Psoas muscle (tissue), 7 donors: ENCODE measurements at regions not wholly inside any gene's neighbourhood (a gene's known extent, or its start where the extent isn't known, plus 50 kb on each side); places are given as distances from the start of the nearest gene placed in this dataset.

Experiments
- ATAC-seq, 4 donors: fragments of 200-7000 bp; cut with Tn5 transposase; one replicate each; pipeline ENCODE4 v1.9.1; 2020; ENCODE audit warnings: moderate library complexity in 3 of 4, mild to moderate bottlenecking in 2 of 4
- DNase-seq, 2 donors: peaks; one replicate each; pipeline ENCODE4 v3.0.0-alpha.2; 2020
- H3K27ac ChIP-seq: fragments of 200-600 bp; one replicate; pipeline ENCODE4 v1.8.0; 2022
- H3K27me3 ChIP-seq, 3 donors: fragments of 200-600 bp in 1 of 3; one replicate each; pipeline versions ENCODE4 v1.6.1 to v1.8.0; 2013 to 2022; ENCODE audit warnings: low read length in 2 of 3, mild to moderate bottlenecking in 2 of 3, moderate library complexity in 1 of 3; ENCODE audit not compliant: insufficient read depth in 3 of 3
- H3K36me3 ChIP-seq, 2 donors: fragments of 200-600 bp in 1 of 2; one replicate each; pipeline versions ENCODE4 v1.6.1 to v1.8.0; 2013 to 2022; ENCODE audit warnings: low read depth in 1 of 2, mild to moderate bottlenecking in 1 of 2, moderate library complexity in 1 of 2; ENCODE audit not compliant: insufficient read depth in 1 of 2
- H3K4me1 ChIP-seq: fragments of 200-600 bp; one replicate; pipeline ENCODE4 v1.8.0; 2022
- H3K4me3 ChIP-seq: fragments of 200-600 bp; one replicate; pipeline ENCODE4 v1.8.0; 2022; ENCODE audit warnings: mild to moderate bottlenecking
- H3K9me3 ChIP-seq: fragments of 200-600 bp; one replicate; pipeline ENCODE4 v1.8.0; 2022
- WGBS, 3 donors: extraction: QIAGEN DNeasy Blood & Tissue Kit; methylation state at CpG; one replicate each; pipeline versions ENCODE4 v1.1.6 to v1.1.7; 2013; 5-methylcytosine and 5-hydroxymethylcytosine counted together
- intact Hi-C, 2 donors: fragments of 100-400 bp; cut with DNase I; formaldehyde crosslinking; loops; one replicate each; pipeline versions ENCODE4 v1.11.0 to v1.14.2; 2022
- TF ChIP-seq, protein P1 (sequence below): fragments of 200-600 bp; IDR thresholded peaks from one replicate; pipeline ENCODE4 v1.8.0; 2022; ENCODE audit warnings: antibody characterized with exemption
- donor health status: healthy with polysubstance abuse.
- donor health status: DM: no; HTN: no; CAD: no; lungs with moderate emphysema.
- donor health status: Bipolar disorder and iron deficiency.
- donor health status: healthy.
- donor health status: DM: yes; HTN: yes; CAD: no.
- donor health status: DM: no; HTN: no; CAD: no.
- donor health status: DM: yes; HTN: yes; CAD: no.

DNA sequence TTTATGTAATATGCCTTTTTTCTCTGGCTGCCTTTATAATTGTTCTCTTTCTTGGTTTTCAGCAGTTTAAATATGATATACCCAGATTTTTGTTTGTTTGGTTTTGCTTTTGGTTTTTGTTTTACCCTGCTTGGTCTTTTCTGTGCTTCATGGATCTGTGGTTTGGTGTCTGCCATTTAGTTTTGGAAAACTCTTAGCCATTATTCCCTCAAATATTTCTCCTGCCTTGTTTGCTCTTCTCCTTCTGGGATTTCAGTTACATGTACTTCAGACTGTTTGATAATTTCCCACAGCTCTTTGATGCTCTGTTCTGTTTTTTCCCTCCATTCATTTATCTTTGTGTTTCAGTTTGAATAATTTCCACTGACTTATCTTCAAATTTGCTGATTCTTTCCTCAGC, 223.1 kb upstream of the BCOR start:
- TF ChIP-seq, protein P1, sequence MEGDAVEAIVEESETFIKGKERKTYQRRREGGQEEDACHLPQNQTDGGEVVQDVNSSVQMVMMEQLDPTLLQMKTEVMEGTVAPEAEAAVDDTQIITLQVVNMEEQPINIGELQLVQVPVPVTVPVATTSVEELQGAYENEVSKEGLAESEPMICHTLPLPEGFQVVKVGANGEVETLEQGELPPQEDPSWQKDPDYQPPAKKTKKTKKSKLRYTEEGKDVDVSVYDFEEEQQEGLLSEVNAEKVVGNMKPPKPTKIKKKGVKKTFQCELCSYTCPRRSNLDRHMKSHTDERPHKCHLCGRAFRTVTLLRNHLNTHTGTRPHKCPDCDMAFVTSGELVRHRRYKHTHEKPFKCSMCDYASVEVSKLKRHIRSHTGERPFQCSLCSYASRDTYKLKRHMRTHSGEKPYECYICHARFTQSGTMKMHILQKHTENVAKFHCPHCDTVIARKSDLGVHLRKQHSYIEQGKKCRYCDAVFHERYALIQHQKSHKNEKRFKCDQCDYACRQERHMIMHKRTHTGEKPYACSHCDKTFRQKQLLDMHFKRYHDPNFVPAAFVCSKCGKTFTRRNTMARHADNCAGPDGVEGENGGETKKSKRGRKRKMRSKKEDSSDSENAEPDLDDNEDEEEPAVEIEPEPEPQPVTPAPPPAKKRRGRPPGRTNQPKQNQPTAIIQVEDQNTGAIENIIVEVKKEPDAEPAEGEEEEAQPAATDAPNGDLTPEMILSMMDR: no peak
- Histone ChIP-seq H3K4me1 (no peaks in the 10 kb centered on the region), H3K27ac (no peak overlapping the region), H3K9me3 (peaks cover 19% of the 10 kb centered on the region), H3K36me3 (no peaks in the 10 kb centered on the region), H3K4me3 (no peak overlapping the region), H3K27me3 (peaks cover 0 to 15% (median 0%) of the 10 kb centered on the region in 3 donors)
- no peak for DNase-seq
- no peak for ATAC-seq
- intact Hi-C loops: no loop called here

DNA sequence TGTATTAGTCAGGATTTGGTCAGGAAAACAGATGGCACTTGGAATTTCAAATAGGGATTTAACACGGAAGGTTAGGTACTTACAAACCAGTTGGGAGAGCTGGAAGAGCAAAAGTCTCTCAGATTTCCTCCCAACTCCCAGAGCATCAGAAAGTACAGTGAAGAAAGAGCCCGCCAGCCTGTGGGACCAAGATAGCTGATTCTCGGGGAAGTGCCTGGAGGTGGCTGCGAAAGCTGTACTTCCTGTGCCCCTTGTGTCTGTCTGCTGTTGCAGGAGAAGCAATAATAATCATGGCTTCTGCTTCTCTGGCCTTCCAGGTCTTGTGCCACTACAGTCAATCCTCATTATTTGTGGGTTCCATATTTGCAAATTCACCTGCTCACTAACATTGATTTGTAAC, 221.0 kb upstream of the BCOR start:
- Histone ChIP-seq H3K27me3 (peaks cover 0 to 10% (median 0%) of the 10 kb centered on the region in 3 donors), H3K4me1 (no peaks in the 10 kb centered on the region), H3K9me3 (peaks cover 20% of the 10 kb centered on the region), H3K27ac (no peak overlapping the region), H3K4me3 (no peak overlapping the region), H3K36me3 (no peaks in the 10 kb centered on the region)
- TF ChIP-seq, protein P1: no peak
- no peak for DNase-seq
- WGBS, 3 donors: 34 to 54% (median 44%) methylated on average over 2 to 4 of the region's 4 CpGs
- intact Hi-C loops: no loop called here
- ATAC-seq: no peak

DNA sequence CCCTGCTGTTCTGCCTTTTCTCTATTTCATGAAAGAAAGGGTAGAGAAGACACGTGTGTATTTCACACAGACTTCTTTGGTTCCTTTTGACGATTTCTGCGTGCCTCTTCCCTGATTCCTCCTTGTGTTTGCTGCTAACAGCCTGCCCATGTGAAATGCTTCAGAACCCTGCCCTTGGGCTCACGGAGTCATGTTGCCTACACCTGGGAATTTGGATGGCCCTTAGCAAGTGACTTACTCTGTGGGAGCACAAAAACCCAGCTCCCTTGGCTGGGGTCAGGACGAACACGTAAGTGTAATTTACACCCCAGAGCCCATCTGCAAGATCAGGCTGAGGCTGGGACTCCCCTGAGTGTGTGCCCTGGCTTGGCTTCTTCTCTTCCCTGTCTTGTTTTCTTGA, 220.3 kb upstream of the BCOR start:
- Histone ChIP-seq H3K4me3 (no peak overlapping the region), H3K4me1 (no peaks in the 10 kb centered on the region), H3K27me3 (peaks cover 0 to 7% (median 0%) of the 10 kb centered on the region in 3 donors), H3K9me3 (peaks cover 20% of the 10 kb centered on the region), H3K36me3 (no peaks in the 10 kb centered on the region), H3K27ac (no peak overlapping the region)
- DNase-seq (no peak), ATAC-seq (no peak)
- 65 to 82% (median 74%) methylated on average over 6 of the region's 6 CpGs for WGBS, 3 donors
- TF ChIP-seq, protein P1: no peak
- intact Hi-C loops: no loop called here

DNA sequence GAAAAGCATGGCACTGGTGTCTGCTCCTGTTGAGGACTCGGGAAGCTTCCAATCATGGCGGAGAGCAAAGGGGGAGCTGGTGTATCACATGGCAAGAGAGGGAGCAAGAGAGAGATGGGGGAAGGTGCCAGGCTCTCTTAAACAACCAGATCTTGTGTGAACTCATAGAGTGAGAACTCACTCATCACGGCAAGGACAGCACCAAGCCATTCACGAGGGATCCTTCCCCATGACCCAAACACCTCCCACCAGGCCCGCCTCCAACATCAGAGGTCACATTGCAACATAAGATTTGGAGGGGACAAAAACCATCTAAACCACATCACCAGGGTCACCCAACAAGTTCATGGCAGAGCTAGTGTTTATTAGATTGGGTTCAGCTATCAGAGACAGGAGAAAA, 218.7 kb upstream of the BCOR start:
- WGBS, 3 donors: 86 to 95% (median 92%) methylated on average over 5 of the region's 5 CpGs
- TF ChIP-seq, protein P1: no peak
- peaks cover 20% of the 10 kb centered on the region for H3K9me3 ChIP-seq
- no peak overlapping the region for H3K27ac ChIP-seq
- peaks cover 0 to 4% (median 0%) of the 10 kb centered on the region in 3 donors for H3K27me3 ChIP-seq
- no peak overlapping the region for H3K4me3 ChIP-seq
- no peaks in the 10 kb centered on the region for H3K4me1 ChIP-seq
- intact Hi-C loops: no loop called here
- ATAC-seq: no peak
- no peak for DNase-seq
- H3K36me3 ChIP-seq: no peaks in the 10 kb centered on the region

DNA sequence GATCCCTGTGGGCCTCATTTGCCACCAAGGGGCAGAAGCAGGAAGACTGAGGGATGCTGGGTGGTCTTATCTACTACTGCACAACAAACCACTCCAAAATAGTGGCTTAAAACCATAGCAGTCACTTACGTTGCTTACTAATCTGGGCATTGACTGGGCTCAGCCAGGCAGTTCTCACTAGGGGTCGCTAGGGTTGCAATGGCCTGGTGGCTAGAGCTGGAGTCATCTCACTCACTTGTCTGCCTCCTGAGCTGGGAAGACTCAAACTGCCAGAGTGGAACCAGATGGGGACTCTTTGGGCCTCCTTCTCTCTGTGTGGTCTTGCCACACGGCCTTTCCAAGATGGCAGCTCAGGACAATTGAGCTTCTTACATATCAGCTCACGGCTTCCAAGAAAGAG, 216.3 kb upstream of the BCOR start:
- ATAC-seq (no peak), DNase-seq (no peak)
- Histone ChIP-seq H3K36me3 (no peaks in the 10 kb centered on the region), H3K9me3 (peaks cover 15% of the 10 kb centered on the region), H3K4me1 (no peaks in the 10 kb centered on the region), H3K27me3 (peaks cover 0 to 16% (median 0%) of the 10 kb centered on the region in 3 donors), H3K4me3 (no peak overlapping the region), H3K27ac (no peak overlapping the region)
- intact Hi-C loops: no loop called here
- WGBS, 3 donors: 67 to 80% (median 77%) methylated on average over 4 of the region's 4 CpGs
- TF ChIP-seq, protein P1: no peak
